NCI-H226 (cell line): ENCODE measurements at regions not wholly inside any gene's neighbourhood (a gene's known extent, or its start where the extent isn't known, plus 50 kb on each side); places are given as distances from the start of the nearest gene placed in this dataset.

ENCODE experiments used
- DNase-seq: peaks from one replicate; pipeline ENCODE4 v3.0.0-alpha.2; 2015

- no peak for DNase-seq
These were observed 57.7 kb upstream of the MAML3 start for GRCh38 chr4:140211693-140212092.

GRCh38 chr4:140211161-140211560 lies 57.2 kb upstream of the MAML3 start:
- DNase-seq = no peak

GRCh38 chr4:140208921-140209320 lies 54.9 kb upstream of the MAML3 start:
- no peak for DNase-seq
